H9 (cell line): ENCODE measurements at regions not wholly inside any gene's neighbourhood (a gene's known extent, or its start where the extent isn't known, plus 50 kb on each side); places are given as distances from the start of the nearest gene placed in this dataset.

Experiments used
- DNase-seq: peaks from one replicate; pipeline ENCODE4 v3.0.0-alpha.2; 2017
- H2AFZ ChIP-seq: one replicate; pipeline ENCODE4 v1.6.1; 2013; ENCODE audit warnings: mild to moderate bottlenecking, low read length, control low read depth, moderate library complexity
- H2AK5ac ChIP-seq: 2 replicates; pipeline ENCODE4 v1.6.1; 2013; ENCODE audit warnings: low read length, control low read depth, mixed read lengths; ENCODE audit not compliant: insufficient read length
- H2BK120ac ChIP-seq: one replicate; pipeline ENCODE4 v1.6.1; 2013; ENCODE audit warnings: low read depth, mild to moderate bottlenecking, low read length, control low read depth, inconsistent platforms; ENCODE audit not compliant: poor library complexity, severe bottlenecking
- H2BK12ac ChIP-seq: 2 replicates; pipeline ENCODE4 v1.6.1; 2013; ENCODE audit warnings: low read length, control low read depth, mixed read lengths, low read depth; ENCODE audit not compliant: insufficient read length
- H2BK15ac ChIP-seq: 2 replicates; pipeline ENCODE4 v1.6.1; 2013; ENCODE audit warnings: low read depth, low read length, control low read depth
- H2BK20ac ChIP-seq: one replicate; pipeline ENCODE4 v1.6.1; 2013; ENCODE audit warnings: low read depth, mild to moderate bottlenecking, low read length, control low read depth, inconsistent platforms; ENCODE audit not compliant: poor library complexity, severe bottlenecking
- H2BK5ac ChIP-seq: 2 replicates; pipeline ENCODE4 v1.6.1; 2013; ENCODE audit warnings: low read length, control low read depth, mixed read lengths; ENCODE audit not compliant: insufficient read length
- H3K14ac ChIP-seq: 2 replicates; pipeline ENCODE4 v1.6.1; 2013; ENCODE audit warnings: low read length, control low read depth; ENCODE audit not compliant: insufficient read depth
- H3K18ac ChIP-seq: 2 replicates; pipeline ENCODE4 v1.6.1; 2013; ENCODE audit warnings: low read depth, mild to moderate bottlenecking, mixed read lengths, low read length, control low read depth; ENCODE audit not compliant: insufficient read length
- H3K23ac ChIP-seq: 2 replicates; pipeline ENCODE4 v1.6.1; 2013; ENCODE audit warnings: low read length, control low read depth, mixed read lengths, low read depth; ENCODE audit not compliant: insufficient read length
- H3K23me2 ChIP-seq: 2 replicates; pipeline ENCODE4 v1.6.1; 2013; ENCODE audit warnings: low read depth, mild to moderate bottlenecking, mixed read lengths, low read length, control low read depth; ENCODE audit not compliant: insufficient read length, poor library complexity, severe bottlenecking
- H3K27ac ChIP-seq: 2 replicates; pipeline ENCODE4 v1.5.1; 2013; ENCODE audit warnings: low read length, control low read depth, mixed read lengths, low read depth; ENCODE audit not compliant: insufficient read length
- H3K27me3 ChIP-seq: 2 replicates; pipeline ENCODE4 v1.6.1; 2013; ENCODE audit warnings: low read length, control low read depth, inconsistent platforms; ENCODE audit not compliant: insufficient read depth
- H3K4ac ChIP-seq: 2 replicates; pipeline ENCODE4 v1.6.1; 2013; ENCODE audit warnings: low read depth, mild to moderate bottlenecking, control low read depth, inconsistent platforms, low read length, moderate library complexity
- H3K4me1 ChIP-seq: 2 replicates; pipeline ENCODE4 v1.6.1; 2013; ENCODE audit warnings: low read length, control low read depth, inconsistent platforms; ENCODE audit not compliant: insufficient read depth
- H3K4me2 ChIP-seq: 2 replicates; pipeline ENCODE4 v1.6.1; 2013; ENCODE audit warnings: low read length, control low read depth, mixed read lengths; ENCODE audit not compliant: insufficient read length, insufficient read depth
- H3K56ac ChIP-seq: 2 replicates; pipeline ENCODE4 v1.6.1; 2013; ENCODE audit warnings: low read depth, mild to moderate bottlenecking, mixed read lengths, low read length, control low read depth; ENCODE audit not compliant: insufficient read length
- H3K79me1 ChIP-seq: 2 replicates; pipeline ENCODE4 v1.6.1; 2013; ENCODE audit warnings: low read depth, mild to moderate bottlenecking, moderate library complexity, low read length, control low read depth, inconsistent platforms; ENCODE audit not compliant: insufficient read depth, poor library complexity, severe bottlenecking
- H3K79me2 ChIP-seq: 2 replicates; pipeline ENCODE4 v1.6.1; 2013; ENCODE audit warnings: low read length, control low read depth, inconsistent platforms; ENCODE audit not compliant: insufficient read depth
- H3K9ac ChIP-seq: 2 replicates; pipeline ENCODE4 v1.6.1; 2013; ENCODE audit warnings: low read length, control low read depth, mixed read lengths; ENCODE audit not compliant: insufficient read length; ENCODE audit errors: extremely low read depth
- H3K9me3 ChIP-seq: one replicate; pipeline ENCODE4 v1.6.1; 2013; ENCODE audit warnings: low read depth, low read length, inconsistent platforms; ENCODE audit not compliant: control insufficient read depth
- H3T11ph ChIP-seq: one replicate; pipeline ENCODE4 v1.6.1; 2013; ENCODE audit warnings: mild to moderate bottlenecking, low read length, control low read depth, inconsistent platforms
- H4K20me1 ChIP-seq: one replicate; pipeline ENCODE4 v1.6.1; 2013; ENCODE audit not compliant: control insufficient read depth, insufficient read length, insufficient read depth
- H4K5ac ChIP-seq: 2 replicates; pipeline ENCODE4 v1.6.1; 2013; ENCODE audit warnings: low read depth, mild to moderate bottlenecking, mixed read lengths, low read length, control low read depth; ENCODE audit not compliant: insufficient read length
- H4K8ac ChIP-seq: replicated peaks from 2 replicates; pipeline ENCODE4 v1.6.1; 2013; ENCODE audit warnings: low read length, control low read depth, mixed read lengths, low read depth; ENCODE audit not compliant: insufficient read length
- H4K91ac ChIP-seq: 2 replicates; pipeline ENCODE4 v1.6.1; 2013; ENCODE audit warnings: low read depth, mild to moderate bottlenecking, moderate library complexity, mixed read lengths, low read length, control low read depth; ENCODE audit not compliant: insufficient read length
- H3K27ac Mint-ChIP-seq, 3 experiments: 2 replicates in 2 of 3; 3 replicates in 1 of 3; pipeline ENCODE4 v1.8.0; 2020 to 2021; ENCODE audit warnings: mixed read lengths in 3 of 3, mild to moderate bottlenecking in 1 of 3, moderate library complexity in 1 of 3
- H3K27me3 Mint-ChIP-seq: 2 replicates; pipeline ENCODE4 v1.8.0; 2021; ENCODE audit warnings: low read depth, mild to moderate bottlenecking, moderate library complexity, mixed read lengths
- H3K36me3 Mint-ChIP-seq, 3 experiments: 2 replicates in 2 of 3; 3 replicates in 1 of 3; pipeline ENCODE4 v1.8.0; 2020 to 2021; ENCODE audit warnings: low read depth in 3 of 3, mixed read lengths in 3 of 3; ENCODE audit not compliant: insufficient read depth in 1 of 3
- H3K4me1 Mint-ChIP-seq, 2 experiments: 2 replicates each; pipeline ENCODE4 v1.8.0; 2020; ENCODE audit warnings: mixed read lengths in 2 of 2
- H3K4me3 Mint-ChIP-seq, 2 experiments: 2 replicates in 1 of 2; 3 replicates in 1 of 2; pipeline ENCODE4 v1.8.0; 2020 to 2021; ENCODE audit warnings: mild to moderate bottlenecking in 2 of 2, mixed read lengths in 2 of 2, moderate library complexity in 1 of 2
- H3K9me3 Mint-ChIP-seq, 2 experiments: 2 replicates in 1 of 2; 3 replicates in 1 of 2; pipeline ENCODE4 v1.8.0; 2020; ENCODE audit warnings: mild to moderate bottlenecking in 2 of 2, mixed read lengths in 2 of 2, moderate library complexity in 1 of 2
- CTCF ChIP-seq: fragments of 200-600 bp; sonication (generic); conservative IDR thresholded peaks from 3 replicates; pipeline ENCODE4 v1.8.0; 2021; ENCODE audit warnings: antibody characterized with exemption, mild to moderate bottlenecking
- WGBS: extraction: QIAGEN DNeasy Blood & Tissue Kit; methylation state at CpG from one replicate; pipeline ENCODE4 v1.1.7; 2013; ENCODE audit warnings: missing lambda C conversion rate, low lambda C conversion rate, mixed read lengths; ENCODE audit not compliant: insufficient read length; ENCODE audit errors: extremely low coverage; 5-methylcytosine and 5-hydroxymethylcytosine counted together

DNA sequence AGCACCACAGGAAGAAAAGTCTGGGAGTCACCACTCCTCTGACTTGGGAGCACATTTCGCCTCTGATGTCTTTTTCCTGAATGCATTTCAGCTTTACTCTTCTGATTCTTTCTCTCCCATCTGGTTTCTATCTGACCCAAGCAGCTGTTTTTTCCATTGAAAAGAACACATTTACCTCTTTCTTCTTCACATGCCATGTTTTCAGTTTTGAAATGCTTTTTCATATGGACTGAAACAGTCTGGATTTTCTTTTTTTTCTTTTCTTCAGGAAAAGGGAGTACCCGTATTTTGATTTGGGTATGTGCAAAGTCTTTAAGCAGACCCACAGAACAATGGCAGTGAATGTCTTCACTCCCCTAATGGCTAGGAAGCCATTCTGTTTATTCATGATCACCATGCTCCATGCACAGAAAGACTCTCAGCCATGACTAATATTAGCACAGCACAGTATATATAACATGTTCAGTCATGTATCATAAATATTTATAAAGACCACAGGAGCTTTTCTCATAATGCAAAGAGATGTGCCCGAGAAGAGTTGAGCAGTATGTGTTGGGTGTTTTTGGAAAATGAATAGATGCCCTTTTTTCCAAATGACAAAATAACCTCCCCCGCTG lies 82.7 kb upstream of the LRIG1 start:
- no peak overlapping the region for H3T11ph ChIP-seq
- H2BK12ac ChIP-seq, result no peak overlapping the region
- H3K27ac ChIP-seq, result no peak overlapping the region
- peaks cover 6% of the 10 kb centered on the region for H3K9me3 ChIP-seq
- no peak overlapping the region for H2BK120ac ChIP-seq
- H2BK5ac ChIP-seq, result no peak overlapping the region
- H3K14ac ChIP-seq, result no peak overlapping the region
- no peak for DNase-seq
- H3K23ac ChIP-seq, result no peak overlapping the region
- no peaks in the 10 kb centered on the region for H4K20me1 ChIP-seq
- no peaks in the 10 kb centered on the region for H3K23me2 ChIP-seq
- H2BK20ac ChIP-seq, result no peak overlapping the region
- H2BK15ac ChIP-seq, result no peak overlapping the region
- H3K9me3 Mint-ChIP-seq, result peaks cover 10 to 12% of the 10 kb centered on the region in 2 experiments
- H3K9ac ChIP-seq, result no peak overlapping the region
- H3K18ac ChIP-seq, result no peak overlapping the region
- H2AFZ ChIP-seq, result no peak overlapping the region
- peaks cover 10% of the 10 kb centered on the region for H3K27me3 Mint-ChIP-seq
- H4K5ac ChIP-seq, result no peak overlapping the region
- peaks cover 3 to 14% (median 9%) of the 10 kb centered on the region in 3 experiments; a peak in 5 of 7 replicates for H3K36me3 Mint-ChIP-seq
- peaks cover 2 to 6% of the 10 kb centered on the region in 2 experiments; a peak in 2 of 4 replicates for H3K4me1 Mint-ChIP-seq
- H3K4me1 ChIP-seq, result no peaks in the 10 kb centered on the region
- no peak overlapping the region for H3K4ac ChIP-seq
- H3K4me3 Mint-ChIP-seq, result no peak overlapping the region
- H3K79me2 ChIP-seq, result no peaks in the 10 kb centered on the region
- no peak overlapping the region for H3K4me2 ChIP-seq
- no peak for TF ChIP-seq CTCF
- H3K79me1 ChIP-seq, result no peaks in the 10 kb centered on the region
- no peaks in the 10 kb centered on the region for H3K27me3 ChIP-seq
- H4K8ac ChIP-seq, result no peak overlapping the region
- H4K91ac ChIP-seq, result no peak overlapping the region
- H3K27ac Mint-ChIP-seq, result no peak overlapping the region
- no CpG with 5 or more reads among the region's 4 CpGs for WGBS
- H2AK5ac ChIP-seq, result no peak overlapping the region
- no peak overlapping the region for H3K56ac ChIP-seq
